ENCODE measurements at regions not wholly inside any gene's neighbourhood (a gene's known extent, or its start where the extent isn't known, plus 50 kb on each side); places are given as distances from the start of the nearest gene placed in this dataset.

DNA sequence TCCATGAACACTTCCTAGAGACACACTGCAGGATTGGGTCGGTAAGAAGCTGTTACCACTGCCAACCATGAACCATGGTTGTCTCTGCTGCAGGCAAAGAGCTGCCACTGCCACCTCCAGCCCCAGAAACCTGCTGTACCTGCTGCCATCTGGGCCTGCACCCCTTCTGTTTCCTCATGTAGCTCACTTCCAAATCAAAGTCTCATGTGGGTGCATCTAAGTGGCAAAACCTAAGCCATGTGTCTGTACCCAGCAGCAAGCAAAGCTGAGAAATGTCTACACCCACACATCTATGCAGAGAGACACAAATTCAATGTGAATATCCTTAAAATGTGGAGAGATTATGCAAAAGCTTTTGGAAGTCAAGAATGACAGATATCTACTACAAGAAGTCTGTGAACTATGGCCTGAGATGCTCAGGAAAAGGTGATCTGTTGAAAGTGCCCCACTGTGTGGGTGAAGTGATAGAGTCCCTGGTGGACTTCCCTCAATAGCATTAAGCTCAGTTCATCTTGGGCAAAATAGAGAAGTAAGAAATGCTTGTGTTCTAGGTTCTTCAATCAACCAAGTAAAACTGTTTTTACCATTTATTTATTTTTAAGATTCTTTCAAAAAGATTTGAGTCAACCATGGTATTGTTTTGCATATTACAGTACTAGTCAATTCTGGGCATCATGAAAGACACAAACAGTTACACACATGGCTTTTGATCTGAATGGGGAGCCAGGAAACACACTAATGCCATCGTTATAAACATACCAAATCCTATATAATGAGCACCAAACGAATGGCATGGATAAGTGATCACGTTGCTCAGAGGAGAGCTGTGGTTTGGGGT, 64.4 kb downstream of the FOS start:
- no peak overlapping the region for H3K27ac ChIP-seq (ENCODE audit: low read length)
- no peak overlapping the region for H3K9ac ChIP-seq (ENCODE audit: low read length)
- peaks cover 6% of the 10 kb centered on the region; the same call in 1 of the 2 replicates for H3K4me1 ChIP-seq (ENCODE audit: low read length)
- H3K9me3 ChIP-seq (ENCODE audit: low read length): no peaks in the 10 kb centered on the region
- no peak overlapping the region for H3K4me3 ChIP-seq (ENCODE audit: low read length)
- H3K27me3 ChIP-seq (ENCODE audit: low read length): no peaks in the 10 kb centered on the region
- H3K36me3 ChIP-seq (ENCODE audit: insufficient read depth, low read length): no peaks in the 10 kb centered on the region
- no peak for DNase-seq
- H3K79me2 ChIP-seq (ENCODE audit: low read length): no peaks in the 10 kb centered on the region
- H4K20me1 ChIP-seq (ENCODE audit: insufficient read depth, low read depth, low read length): no peaks in the 10 kb centered on the region
- no peak overlapping the region for H2AFZ ChIP-seq (ENCODE audit: low read length)
- no peaks in the 10 kb centered on the region for H3K9me2 ChIP-seq (replicated peaks; ENCODE audit: insufficient read depth, low read length)
- H3K4me2 ChIP-seq (ENCODE audit: low read depth, low read length, poor library complexity, severe bottlenecking): no peak overlapping the region

DNA sequence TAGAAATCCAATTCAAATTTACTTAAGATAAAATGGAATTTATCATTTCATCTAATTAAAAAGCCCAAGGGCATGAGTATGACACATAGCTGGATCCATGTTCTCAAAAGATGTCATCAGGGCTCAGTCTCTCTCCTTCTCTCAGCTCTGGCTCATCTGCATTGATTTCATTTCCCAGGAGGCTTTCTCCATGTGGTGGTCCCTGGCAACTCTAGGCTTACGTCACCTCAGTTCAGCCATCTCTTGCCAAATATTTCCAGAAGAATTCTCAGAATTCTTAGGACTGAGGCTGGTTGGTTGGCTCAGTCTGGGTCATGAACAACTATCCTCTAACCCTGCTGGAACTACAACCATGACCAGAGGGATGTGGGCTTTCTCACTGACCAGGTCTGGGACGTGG, 65.3 kb downstream of the FOS start:
- Histone ChIP-seq H3K27ac (ENCODE audit: low read length) (no peak overlapping the region), H3K4me3 (ENCODE audit: low read length) (no peak overlapping the region)
- DNase-seq: no peak

DNA sequence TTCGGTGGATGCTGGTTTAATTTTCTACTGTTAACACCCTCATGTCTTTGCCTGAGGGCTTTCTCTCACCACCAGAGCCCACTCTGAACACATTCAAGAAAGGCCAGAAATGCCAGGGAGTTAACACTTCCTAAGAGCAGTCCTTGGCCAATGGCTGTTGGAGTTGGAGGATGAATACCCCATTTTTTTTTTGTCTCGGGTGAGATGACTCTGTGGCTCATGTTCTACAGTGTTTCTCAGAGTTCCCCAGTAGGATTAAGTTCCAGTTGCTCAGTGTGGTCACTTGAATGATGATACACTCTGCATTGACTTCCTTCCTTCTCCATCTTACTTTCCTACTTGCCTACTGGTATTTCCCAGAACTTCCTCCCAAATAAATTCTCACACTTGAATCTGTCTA, 65.8 kb downstream of the FOS start:
- H2AFZ ChIP-seq (ENCODE audit: low read length): no peak overlapping the region
- no peak overlapping the region for H3K27ac ChIP-seq (ENCODE audit: low read length)
- H3K36me3 ChIP-seq (ENCODE audit: insufficient read depth, low read length): no peaks in the 10 kb centered on the region
- no peaks in the 10 kb centered on the region for H3K27me3 ChIP-seq (ENCODE audit: low read length)
- no peaks in the 10 kb centered on the region for H3K79me2 ChIP-seq (ENCODE audit: low read length)
- no peak overlapping the region for H3K9ac ChIP-seq (ENCODE audit: low read length)
- H3K9me2 ChIP-seq (replicated peaks; ENCODE audit: insufficient read depth, low read length): no peaks in the 10 kb centered on the region
- H4K20me1 ChIP-seq (ENCODE audit: insufficient read depth, low read depth, low read length): no peaks in the 10 kb centered on the region
- no peak overlapping the region for H3K4me2 ChIP-seq (ENCODE audit: low read depth, low read length, poor library complexity, severe bottlenecking)
- peaks cover 6% of the 10 kb centered on the region; the same call in 1 of the 2 replicates for H3K4me1 ChIP-seq (ENCODE audit: low read length)
- H3K9me3 ChIP-seq (ENCODE audit: low read length): no peaks in the 10 kb centered on the region
- H3K4me3 ChIP-seq (ENCODE audit: low read length): no peak overlapping the region
- DNase-seq: no peak

More for the DNA sequence above, 65.3 kb downstream of the FOS start:
- Histone ChIP-seq H3K9ac (ENCODE audit: low read length) (no peak overlapping the region), H3K79me2 (ENCODE audit: low read length) (no peaks in the 10 kb centered on the region), H3K9me2 (replicated peaks; ENCODE audit: insufficient read depth, low read length) (no peaks in the 10 kb centered on the region), H3K4me1 (ENCODE audit: low read length) (peaks cover 6% of the 10 kb centered on the region; the same call in 1 of the 2 replicates), H2AFZ (ENCODE audit: low read length) (no peak overlapping the region), H3K27me3 (ENCODE audit: low read length) (no peaks in the 10 kb centered on the region), H3K4me2 (ENCODE audit: low read depth, low read length, poor library complexity, severe bottlenecking) (no peak overlapping the region), H3K9me3 (ENCODE audit: low read length) (no peaks in the 10 kb centered on the region), H4K20me1 (ENCODE audit: insufficient read depth, low read depth, low read length) (no peaks in the 10 kb centered on the region), H3K36me3 (ENCODE audit: insufficient read depth, low read length) (no peaks in the 10 kb centered on the region)

DNA sequence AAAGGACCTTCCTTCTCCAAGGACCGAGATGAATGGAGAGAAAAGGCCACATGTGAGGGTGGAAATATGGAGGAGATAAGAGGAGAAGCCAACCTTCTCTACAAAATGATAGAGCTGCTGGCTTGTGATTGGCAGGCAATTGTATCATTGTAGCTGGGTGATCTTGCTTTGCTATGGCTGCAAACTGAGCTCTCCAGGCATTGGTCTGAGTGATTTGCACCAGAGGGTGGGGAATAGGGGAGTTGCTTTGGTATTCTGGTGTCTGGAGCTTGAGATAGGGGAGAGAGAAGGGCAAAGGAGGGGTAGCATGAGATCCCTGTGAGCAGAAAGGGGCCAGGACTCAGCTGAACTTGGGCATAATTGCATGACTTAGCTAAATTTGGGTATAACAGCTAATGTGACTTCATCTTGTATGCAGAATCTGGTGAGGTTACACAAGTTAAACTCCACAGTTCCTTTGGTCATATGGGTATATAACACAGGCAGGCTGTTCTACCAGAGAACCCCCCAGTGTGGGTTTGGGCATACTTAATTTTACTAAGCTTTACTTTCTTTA, 72.0 kb downstream of the FOS start:
- H3K4me3 ChIP-seq (ENCODE audit: low read length): no peak overlapping the region
- no peaks in the 10 kb centered on the region for H4K20me1 ChIP-seq (ENCODE audit: insufficient read depth, low read depth, low read length)
- H3K9me2 ChIP-seq (replicated peaks; ENCODE audit: insufficient read depth, low read length): no peaks in the 10 kb centered on the region
- H3K9me3 ChIP-seq (ENCODE audit: low read length): no peaks in the 10 kb centered on the region
- H3K9ac ChIP-seq (ENCODE audit: low read length): no peak overlapping the region
- no peaks in the 10 kb centered on the region for H3K79me2 ChIP-seq (ENCODE audit: low read length)
- H3K36me3 ChIP-seq (ENCODE audit: insufficient read depth, low read length): no peaks in the 10 kb centered on the region
- H3K27ac ChIP-seq (ENCODE audit: low read length): no peak overlapping the region
- DNase-seq: no peak
- peaks cover 2% of the 10 kb centered on the region; the same call in 1 of the 2 replicates for H3K27me3 ChIP-seq (ENCODE audit: low read length)
- no peaks in the 10 kb centered on the region for H3K4me1 ChIP-seq (ENCODE audit: low read length)
- H3K4me2 ChIP-seq (ENCODE audit: low read depth, low read length, poor library complexity, severe bottlenecking): no peak overlapping the region
- H2AFZ ChIP-seq (ENCODE audit: low read length): no peak overlapping the region

DNA sequence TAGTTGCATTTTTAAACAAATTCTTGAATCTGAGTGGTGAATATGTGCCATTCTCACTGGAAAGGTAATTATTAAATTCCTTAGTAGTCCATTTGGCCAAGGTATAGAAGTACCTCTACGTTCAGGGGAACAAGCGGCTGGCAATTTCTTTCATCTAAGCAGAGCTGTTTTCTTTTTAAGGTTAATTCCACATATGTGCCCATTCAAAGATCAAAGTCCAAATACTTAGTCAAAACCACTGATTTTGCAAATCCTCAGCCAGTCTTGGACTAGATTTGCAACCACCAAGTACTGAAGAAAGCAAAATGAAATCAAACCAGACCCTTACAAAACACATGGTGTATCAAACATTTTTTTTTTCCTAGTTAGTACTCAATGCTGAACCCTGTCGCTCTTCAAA, 68.7 kb upstream of the JDP2 start:
- no peak for DNase-seq
- no peaks in the 10 kb centered on the region for H3K36me3 ChIP-seq (ENCODE audit: insufficient read depth, low read length)
- H4K20me1 ChIP-seq (ENCODE audit: insufficient read depth, low read depth, low read length): no peaks in the 10 kb centered on the region
- H2AFZ ChIP-seq (ENCODE audit: low read length): no peak overlapping the region
- no peaks in the 10 kb centered on the region for H3K9me2 ChIP-seq (replicated peaks; ENCODE audit: insufficient read depth, low read length)
- no peaks in the 10 kb centered on the region for H3K9me3 ChIP-seq (ENCODE audit: low read length)
- H3K9ac ChIP-seq (ENCODE audit: low read length): no peak overlapping the region
- no peaks in the 10 kb centered on the region for H3K79me2 ChIP-seq (ENCODE audit: low read length)
- H3K4me1 ChIP-seq (ENCODE audit: low read length): no peaks in the 10 kb centered on the region
- H3K27me3 ChIP-seq (ENCODE audit: low read length): no peaks in the 10 kb centered on the region
- H3K27ac ChIP-seq (ENCODE audit: low read length): no peak overlapping the region
- no peak overlapping the region for H3K4me2 ChIP-seq (ENCODE audit: low read depth, low read length, poor library complexity, severe bottlenecking)
- H3K4me3 ChIP-seq (ENCODE audit: low read length): no peak overlapping the region

DNA sequence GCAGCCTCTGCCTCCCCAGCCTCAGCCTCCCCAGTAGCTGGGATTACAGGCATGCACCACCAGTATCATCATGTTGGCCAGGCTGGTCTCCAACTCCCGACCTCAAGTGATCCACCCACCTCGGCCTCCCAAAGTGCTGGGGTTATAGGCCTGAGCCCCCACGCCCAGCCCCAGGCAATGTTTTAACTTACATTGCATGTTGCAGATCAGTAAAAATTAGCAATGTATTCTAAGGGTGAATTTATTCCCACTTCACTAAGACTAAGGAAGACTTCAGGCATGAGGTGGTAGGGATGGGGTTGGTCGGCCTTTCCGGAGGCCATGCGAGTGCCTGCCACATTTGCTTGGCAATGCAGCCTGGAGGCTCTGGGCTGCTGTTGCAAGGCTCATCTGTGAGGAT, 66.8 kb upstream of the JDP2 start:
- Histone ChIP-seq H3K4me2 (ENCODE audit: low read depth, low read length, poor library complexity, severe bottlenecking) (no peak overlapping the region), H3K36me3 (ENCODE audit: insufficient read depth, low read length) (no peaks in the 10 kb centered on the region), H4K20me1 (ENCODE audit: insufficient read depth, low read depth, low read length) (no peaks in the 10 kb centered on the region), H3K4me3 (ENCODE audit: low read length) (no peak overlapping the region), H3K27ac (ENCODE audit: low read length) (no peak overlapping the region), H3K9ac (ENCODE audit: low read length) (no peak overlapping the region), H3K79me2 (ENCODE audit: low read length) (no peaks in the 10 kb centered on the region), H3K27me3 (ENCODE audit: low read length) (no peaks in the 10 kb centered on the region), H3K9me3 (ENCODE audit: low read length) (no peaks in the 10 kb centered on the region), H3K4me1 (ENCODE audit: low read length) (no peaks in the 10 kb centered on the region), H3K9me2 (replicated peaks; ENCODE audit: insufficient read depth, low read length) (no peaks in the 10 kb centered on the region), H2AFZ (ENCODE audit: low read length) (no peak overlapping the region)
- DNase-seq: no peak

DNA sequence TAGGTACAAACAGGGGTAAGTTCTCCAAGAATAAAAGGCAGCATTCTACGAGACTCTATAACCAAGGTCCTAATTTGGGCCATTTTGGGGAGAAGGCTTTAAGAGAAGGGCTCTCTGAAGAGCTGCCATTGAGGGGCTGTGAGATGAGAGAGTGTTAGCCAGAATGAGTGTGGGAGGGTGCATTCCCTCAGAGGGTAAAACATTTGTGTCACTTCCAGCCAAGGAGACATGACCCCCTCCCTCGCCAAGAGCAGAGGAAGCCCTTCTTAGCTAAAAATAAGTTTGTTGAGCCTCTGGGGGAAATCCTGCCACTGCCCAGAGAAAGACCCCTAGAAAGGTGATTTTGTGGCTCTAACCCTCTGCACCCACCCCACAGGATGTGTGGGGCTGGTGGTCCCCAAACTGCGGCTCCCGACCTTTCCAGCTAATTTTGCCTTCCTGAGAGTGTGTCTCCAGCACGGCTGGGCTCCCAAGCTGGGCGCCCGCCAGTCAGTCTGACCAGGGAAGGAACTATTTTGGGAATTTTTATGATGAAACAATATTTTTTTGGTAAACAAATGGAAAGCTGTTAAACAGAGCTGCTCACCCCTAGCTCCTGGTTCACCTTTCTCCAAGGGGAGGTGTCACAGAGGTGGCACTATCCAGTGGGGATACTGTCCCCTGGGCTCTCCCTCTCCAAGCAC, 65.9 kb upstream of the JDP2 start:
- H3K9ac ChIP-seq (ENCODE audit: low read length): no peak overlapping the region
- H4K20me1 ChIP-seq (ENCODE audit: insufficient read depth, low read depth, low read length): no peaks in the 10 kb centered on the region
- H3K9me3 ChIP-seq (ENCODE audit: low read length): no peaks in the 10 kb centered on the region
- no peaks in the 10 kb centered on the region for H3K27me3 ChIP-seq (ENCODE audit: low read length)
- DNase-seq: no peak
- H3K79me2 ChIP-seq (ENCODE audit: low read length): no peaks in the 10 kb centered on the region
- no peaks in the 10 kb centered on the region for H3K4me1 ChIP-seq (ENCODE audit: low read length)
- no peak overlapping the region for H3K27ac ChIP-seq (ENCODE audit: low read length)
- no peak overlapping the region for H2AFZ ChIP-seq (ENCODE audit: low read length)
- no peak overlapping the region for H3K4me3 ChIP-seq (ENCODE audit: low read length)
- no peak overlapping the region for H3K4me2 ChIP-seq (ENCODE audit: low read depth, low read length, poor library complexity, severe bottlenecking)
- H3K36me3 ChIP-seq (ENCODE audit: insufficient read depth, low read length): no peaks in the 10 kb centered on the region
- no peaks in the 10 kb centered on the region for H3K9me2 ChIP-seq (replicated peaks; ENCODE audit: insufficient read depth, low read length)

DNA sequence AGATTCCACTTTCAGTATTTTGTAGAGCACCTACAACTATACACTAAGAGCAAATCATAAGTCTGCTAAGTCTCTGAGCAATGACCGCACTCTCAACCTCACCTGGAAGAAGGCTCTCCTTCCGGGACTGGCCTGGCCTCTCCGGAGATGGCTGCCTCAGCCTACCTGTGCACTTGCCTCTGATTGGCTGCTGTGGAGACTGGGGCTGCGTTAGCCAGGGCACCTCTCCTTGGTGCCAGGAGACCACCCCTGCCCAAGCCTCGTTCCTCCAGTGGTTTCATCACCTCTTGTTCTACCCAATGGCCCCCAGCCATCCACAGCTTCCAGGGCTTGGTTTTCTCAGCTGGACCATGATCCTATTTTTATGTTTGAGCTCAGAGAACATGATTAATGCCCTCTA, 64.7 kb upstream of the JDP2 start:
- no peaks in the 10 kb centered on the region for H3K4me1 ChIP-seq (ENCODE audit: low read length)
- H3K9me2 ChIP-seq (replicated peaks; ENCODE audit: insufficient read depth, low read length): no peaks in the 10 kb centered on the region
- H2AFZ ChIP-seq (ENCODE audit: low read length): no peak overlapping the region
- no peaks in the 10 kb centered on the region for H3K36me3 ChIP-seq (ENCODE audit: insufficient read depth, low read length)
- no peak overlapping the region for H3K4me3 ChIP-seq (ENCODE audit: low read length)
- H3K27ac ChIP-seq (ENCODE audit: low read length): no peak overlapping the region
- H3K27me3 ChIP-seq (ENCODE audit: low read length): no peaks in the 10 kb centered on the region
- no peak overlapping the region for H3K4me2 ChIP-seq (ENCODE audit: low read depth, low read length, poor library complexity, severe bottlenecking)
- DNase-seq: no peak
- no peaks in the 10 kb centered on the region for H4K20me1 ChIP-seq (ENCODE audit: insufficient read depth, low read depth, low read length)
- H3K79me2 ChIP-seq (ENCODE audit: low read length): no peaks in the 10 kb centered on the region
- H3K9ac ChIP-seq (ENCODE audit: low read length): no peak overlapping the region
- H3K9me3 ChIP-seq (ENCODE audit: low read length): no peaks in the 10 kb centered on the region

All from Karpas-422 (cell line).